Endothelial cell of umbilical vein (primary cell): ENCODE measurements at regions not wholly inside any gene's neighbourhood (a gene's known extent, or its start where the extent isn't known, plus 50 kb on each side); places are given as distances from the start of the nearest gene placed in this dataset.

Experiments used
- BruUV-seq: library from RNA; stranded (reverse); fragments of 400-500 nt; replicated peaks from 2 replicates; lab custom pipeline; 2021; lab: Mats Ljungman, UMichigan
- CTCF ChIA-PET: fragments of 300-600, 350-600 bp; sonication (Branson Sonifier 250); formaldehyde crosslinking; loops from one replicate; lab custom pipeline; 2021; ENCODE audit warnings: antibody characterized with exemption, inconsistent platforms; lab: Charles Lee
- POLR2A ChIA-PET: fragments of 300-600, 350-600 bp; sonication (Branson Sonifier 250); formaldehyde crosslinking; loops from one replicate; lab custom pipeline; 2021; ENCODE audit warnings: antibody characterized with exemption, inconsistent platforms; lab: Charles Lee
- DNase-seq: peaks from one replicate; pipeline ENCODE4 v3.0.0-alpha.2; 2011; ENCODE audit warnings: low read depth, low spot score
- FAIRE-seq: peaks from 2 replicates; lab custom pipeline; 2011; peaks lifted over from hg19 to GRCh38; lab: Jason Lieb, UNC
- H2AFZ ChIP-seq: 2 replicates; pipeline ENCODE4 v1.6.0; 2012; ENCODE audit warnings: low read depth, low read length, control low read depth, inconsistent platforms
- H3K27ac ChIP-seq: 2 replicates; pipeline ENCODE4 v1.5.1; 2011; ENCODE audit warnings: low read depth, mild to moderate bottlenecking, control low read depth, low read length, moderate library complexity; ENCODE audit not compliant: insufficient read depth
- H3K27me3 ChIP-seq, 2 experiments: 2 replicates each; pipeline versions ENCODE4 v1.6.0 to v1.6.1; 2011; ENCODE audit warnings: low read length in 2 of 2, mixed read lengths in 1 of 2; ENCODE audit not compliant: control insufficient read depth in 2 of 2, insufficient read depth in 2 of 2
- H3K36me3 ChIP-seq, 2 experiments: 2 replicates in 1 of 2; 3 replicates in 1 of 2; pipeline ENCODE4 v1.5.1; 2011; ENCODE audit warnings: low read length in 2 of 2, mild to moderate bottlenecking in 1 of 2, moderate library complexity in 1 of 2; ENCODE audit not compliant: control insufficient read depth in 2 of 2, insufficient read depth in 2 of 2; ENCODE audit errors: extremely low read depth in 1 of 2
- H3K4me1 ChIP-seq: 3 replicates; pipeline ENCODE4 v1.5.1; 2011; ENCODE audit warnings: mild to moderate bottlenecking, low read length; ENCODE audit not compliant: control insufficient read depth, insufficient read depth; ENCODE audit errors: extremely low read depth
- H3K4me2 ChIP-seq: 2 replicates; pipeline ENCODE4 v1.6.1; 2011; ENCODE audit warnings: low read length, control low read depth, mixed read lengths; ENCODE audit not compliant: insufficient read depth
- H3K4me3 ChIP-seq, 3 experiments: fragments of 200-600 bp in 1 of 3; sonication (generic), shearing (Covaris generic) in 1 of 3; replicated peaks in 1 of 3; 2 replicates each; pipeline ENCODE4 v1.5.1; 2011 to 2016; ENCODE audit warnings: control low read depth in 3 of 3, low read length in 3 of 3, mild to moderate bottlenecking in 2 of 3, inconsistent platforms in 1 of 3, low read depth in 1 of 3, moderate library complexity in 1 of 3; ENCODE audit not compliant: insufficient read depth in 1 of 3
- H3K79me2 ChIP-seq: 2 replicates; pipeline ENCODE4 v1.6.0; 2012; ENCODE audit warnings: low read length, inconsistent platforms; ENCODE audit not compliant: control insufficient read depth, insufficient read depth
- H3K9ac ChIP-seq: replicated peaks from 2 replicates; pipeline ENCODE3; 2011; ENCODE audit warnings: low read length, control low read depth; ENCODE audit not compliant: insufficient read depth; ENCODE audit errors: extremely low read depth
- H3K9me1 ChIP-seq: replicated peaks from 3 replicates; pipeline ENCODE4 v1.6.0; 2011; ENCODE audit warnings: mild to moderate bottlenecking, low read length; ENCODE audit not compliant: control insufficient read depth, insufficient read depth; ENCODE audit errors: extremely low read depth
- H3K9me3 ChIP-seq: replicated peaks from 2 replicates; pipeline ENCODE4 v1.5.1; 2012; ENCODE audit warnings: low read length, inconsistent platforms; ENCODE audit not compliant: control insufficient read depth, insufficient read depth
- H4K20me1 ChIP-seq: replicated peaks from 2 replicates; pipeline ENCODE3; 2011; ENCODE audit warnings: mild to moderate bottlenecking, low read length; ENCODE audit not compliant: control insufficient read depth, insufficient read depth; ENCODE audit errors: extremely low read depth
- CTCF ChIP-seq, 2 donors: IDR thresholded peaks; 1 replicate in 1 of 2; 2 replicates in 1 of 2; pipeline ENCODE4 v1.5.1; 2011; ENCODE audit warnings: low read length in 2 of 2, mild to moderate bottlenecking in 2 of 2, moderate library complexity in 2 of 2, control low read depth in 1 of 2, inconsistent platforms in 1 of 2, low read depth in 1 of 2; ENCODE audit not compliant: insufficient read depth in 1 of 2; ENCODE audit errors: extremely low read depth in 1 of 2
- EZH2 ChIP-seq: IDR thresholded peaks from 2 replicates; pipeline ENCODE4 v1.6.1; 2012; ENCODE audit warnings: borderline replicate concordance, low read depth, mild to moderate bottlenecking, moderate library complexity, low read length, inconsistent platforms; ENCODE audit not compliant: severe bottlenecking
- FOS ChIP-seq: IDR thresholded peaks from 2 replicates; pipeline ENCODE4 v1.6.1; 2011; ENCODE audit warnings: mild to moderate bottlenecking, low read length, moderate library complexity, borderline replicate concordance; ENCODE audit not compliant: insufficient read depth
- GATA2 ChIP-seq: IDR thresholded peaks from 2 replicates; pipeline ENCODE4 v1.7.0; 2011; ENCODE audit warnings: low read depth, mild to moderate bottlenecking, moderate library complexity, mixed read lengths, low read length; ENCODE audit not compliant: insufficient read length, insufficient read depth
- JUN ChIP-seq: IDR thresholded peaks from 2 replicates; pipeline ENCODE4 v1.6.1; 2011; ENCODE audit warnings: borderline replicate concordance, low read depth; ENCODE audit not compliant: insufficient read length, insufficient read depth
- MAX ChIP-seq: IDR thresholded peaks from 2 replicates; pipeline ENCODE4 v1.6.1; 2011; ENCODE audit not compliant: insufficient read depth, insufficient read length
- MYC ChIP-seq: IDR thresholded peaks from one replicate; pipeline ENCODE4 v1.6.1; 2011; ENCODE audit warnings: mild to moderate bottlenecking, low read depth, low read length
- POLR2A ChIP-seq: IDR thresholded peaks from 2 replicates; pipeline ENCODE4 v1.6.1; 2012; ENCODE audit warnings: low read depth, mild to moderate bottlenecking, control low read depth, low read length
- POLR2AphosphoS5 ChIP-seq: IDR thresholded peaks from 2 replicates; pipeline ENCODE4 v1.6.1; 2012; ENCODE audit warnings: low read depth, mild to moderate bottlenecking, control low read depth, low read length, moderate library complexity; ENCODE audit not compliant: insufficient read depth
- dilution Hi-C: fragments of 300-500 bp; cut with MboI; formaldehyde crosslinking; loops from one replicate; pipeline ENCODE4 v1.15.0; 2019; ENCODE audit warnings: low sequenced_read_pairs; ENCODE audit not compliant: extremely low pct_ligation_motif_present
- intact Hi-C: fragments of 100-400 bp; cut with micrococcal nuclease; formaldehyde crosslinking; loops from one replicate; pipeline ENCODE4 v1.10.0; 2022

GRCh38 chr10:78543749-78544362, 510.2 kb downstream of the RPS24 start:
- ChIA-PET POLR2A (no interaction called here), CTCF (no interaction called here)
- BruUV-seq = no TSS peak
- H3K4me2 ChIP-seq = no peak overlapping the region
- no peaks in the 10 kb centered on the region for H3K79me2 ChIP-seq
- H3K27me3 ChIP-seq = peaks cover 5 to 12% of the 10 kb centered on the region in 2 experiments
- H3K9me1 ChIP-seq = no peaks in the 10 kb centered on the region
- intact Hi-C loops (no loop called here), dilution Hi-C loops (no loop called here)
- no peak overlapping the region for H2AFZ ChIP-seq
- H3K9ac ChIP-seq = no peak overlapping the region
- DNase-seq = no peak
- H3K27ac ChIP-seq = no peak overlapping the region
- no peak overlapping the region for H3K4me3 ChIP-seq
- H3K4me1 ChIP-seq = no peaks in the 10 kb centered on the region
- TF ChIP-seq MAX (no peak), EZH2 (no peak), FOS (no peak), JUN (no peak), POLR2AphosphoS5 (no peak), GATA2 (no peak), POLR2A (no peak), MYC (no peak), CTCF (IDR thresholded peaks at IDR 0.05; ENCODE audit: extremely low read depth in 1 of 2, insufficient read depth in 1 of 2, low read depth in 1 of 2, low read length in 2 of 2) (no peak)
- no peaks in the 10 kb centered on the region for H3K36me3 ChIP-seq
- no peak for FAIRE-seq
- H3K9me3 ChIP-seq = no peaks in the 10 kb centered on the region
- no peaks in the 10 kb centered on the region for H4K20me1 ChIP-seq
